Left renal cortex interstitium (tissue), 4 donors: ENCODE measurements at regions not wholly inside any gene's neighbourhood (a gene's known extent, or its start where the extent isn't known, plus 50 kb on each side); places are given as distances from the start of the nearest gene placed in this dataset.

Experiments
- DNase-seq, 4 donors: peaks; one replicate each; pipeline ENCODE4 v3.0.0-alpha.2; 2013; ENCODE audit warnings: low read depth in 4 of 4, low spot score in 2 of 4, missing footprints in 1 of 4

DNA sequence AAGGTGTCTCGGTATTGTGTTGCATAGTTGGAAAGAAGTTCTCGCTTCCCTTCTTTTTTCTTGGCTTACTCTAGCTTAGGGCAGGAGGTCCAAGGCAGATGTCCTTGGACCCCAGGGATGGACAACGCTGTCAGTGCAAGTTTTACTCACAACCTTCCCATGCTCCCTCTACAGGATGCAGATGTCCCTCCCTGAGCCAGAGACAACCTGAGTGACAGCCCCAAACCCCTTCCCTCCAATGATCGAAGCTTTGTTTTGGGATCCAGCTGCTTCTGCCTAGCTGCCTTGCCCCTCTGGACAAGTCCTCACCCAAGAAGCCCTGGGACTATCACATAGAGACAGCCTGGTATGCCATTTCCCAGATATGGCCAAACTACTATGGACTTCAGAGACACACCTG lies 112.0 kb upstream of the RAP1B start:
- DNase-seq, result no peak

DNA sequence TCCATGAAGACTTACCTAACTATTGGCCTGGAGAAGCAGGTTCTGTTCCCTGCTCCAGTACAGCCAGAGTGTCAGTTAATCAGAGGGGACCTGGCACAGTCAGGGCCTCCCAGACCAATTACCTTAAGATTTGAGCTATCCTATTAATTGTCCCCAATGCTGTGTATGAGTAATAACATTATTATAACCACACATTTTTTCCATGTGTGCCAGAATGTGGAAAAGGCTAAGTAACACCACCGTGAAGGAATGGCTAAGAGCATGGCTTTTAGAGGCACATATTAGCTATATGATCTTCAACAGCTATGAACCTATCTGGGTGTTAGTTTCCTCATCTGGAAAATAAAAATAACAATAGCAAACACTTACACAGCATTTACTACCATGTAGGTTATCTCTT lies 111.1 kb upstream of the RAP1B start:
- DNase-seq, result no peak

DNA sequence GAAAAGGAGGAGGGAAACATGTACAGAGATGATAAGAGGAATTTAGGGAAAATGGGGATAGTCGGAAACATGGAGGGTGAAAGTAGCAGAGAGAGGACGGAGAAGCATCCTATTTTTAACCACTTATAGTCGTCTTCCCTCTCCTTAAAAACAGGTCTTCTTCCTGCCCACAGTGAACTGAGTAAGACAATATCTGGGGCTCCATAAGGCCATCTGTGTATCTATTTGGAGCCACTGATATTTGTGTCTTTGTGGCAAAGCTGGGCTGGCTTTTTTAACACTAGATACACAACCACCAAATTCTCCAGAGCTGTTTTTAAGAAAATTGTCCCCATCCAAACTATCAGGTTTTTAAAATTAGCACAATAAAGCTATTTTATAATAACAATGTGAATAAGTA lies 109.5 kb upstream of the RAP1B start:
- no peak for DNase-seq

DNA sequence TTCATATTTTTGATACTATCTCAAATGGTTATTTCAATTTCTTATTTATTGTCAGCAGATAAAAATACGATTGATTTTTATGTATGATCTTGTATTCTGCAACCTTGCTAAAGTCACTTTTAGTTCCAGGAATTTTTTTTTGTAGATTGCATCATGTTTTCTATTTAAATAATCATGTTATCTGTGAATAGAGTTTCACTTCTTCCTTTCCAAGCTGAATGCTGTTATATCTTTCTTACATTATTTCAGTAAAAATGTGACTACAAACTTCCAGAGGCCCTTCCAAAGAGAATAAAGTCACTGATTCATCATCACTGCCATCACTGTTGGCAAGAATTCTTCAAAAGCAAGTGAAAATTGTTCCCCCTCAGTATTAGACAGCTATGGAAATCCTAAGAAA lies 104.7 kb upstream of the RAP1B start:
- no peak for DNase-seq

DNA sequence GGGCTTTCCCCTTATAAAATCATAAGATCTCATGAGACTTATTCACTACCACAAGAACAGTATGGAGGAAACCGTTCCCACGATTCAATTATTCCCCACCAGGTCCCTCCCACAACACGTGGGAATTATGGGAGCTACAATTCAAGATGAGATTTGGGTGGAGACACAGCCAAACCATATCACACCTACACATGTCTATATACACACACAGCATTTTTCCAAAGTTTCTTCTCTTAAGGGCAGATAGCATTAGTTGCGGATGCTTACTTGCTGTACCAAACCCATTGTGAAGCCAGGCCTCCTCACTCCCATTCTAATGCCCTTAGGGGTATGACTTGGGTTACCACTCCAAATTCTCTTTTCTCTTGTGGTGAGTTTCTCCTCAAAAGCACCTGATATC lies 104.1 kb upstream of the RAP1B start:
- no peak for DNase-seq

DNA sequence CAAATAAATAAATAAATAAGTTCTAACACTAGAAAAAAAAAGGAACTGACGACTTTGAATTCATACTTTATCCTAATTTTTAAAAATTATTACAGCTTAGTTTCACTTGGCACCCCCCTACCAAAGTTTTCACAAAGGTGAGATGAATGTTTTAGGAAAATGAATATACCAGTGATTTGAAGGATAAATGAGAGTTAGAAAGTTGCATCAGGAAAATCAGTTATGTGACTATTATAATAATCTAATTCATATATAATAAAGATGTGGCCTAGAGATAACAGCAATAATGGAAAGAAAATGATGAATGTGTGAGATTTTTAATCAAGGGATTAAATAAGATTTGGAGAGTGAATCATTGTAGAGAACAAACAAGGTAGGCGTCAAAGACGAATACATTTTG lies 103.0 kb upstream of the RAP1B start:
- DNase-seq, result no peak

DNA sequence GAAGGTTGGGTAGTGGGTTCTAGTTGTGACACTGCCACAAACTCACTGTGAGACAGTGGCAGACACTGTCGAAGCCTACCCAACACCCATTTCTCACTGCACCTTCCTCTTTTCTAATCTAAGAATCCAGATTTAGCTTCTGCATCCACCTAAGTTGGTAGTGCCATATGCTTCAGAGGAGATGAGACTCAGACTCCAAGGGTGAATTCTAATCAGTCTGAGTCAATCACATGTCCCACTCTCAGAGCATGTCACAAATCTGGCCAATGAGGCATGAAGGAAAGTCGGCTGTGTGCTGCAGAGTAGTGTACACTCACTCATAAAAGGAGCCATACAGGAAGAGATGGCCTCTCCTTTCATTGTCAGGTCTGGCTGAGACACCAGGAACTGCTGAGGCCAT lies 102.1 kb upstream of the RAP1B start:
- DNase-seq, result no peak

DNA sequence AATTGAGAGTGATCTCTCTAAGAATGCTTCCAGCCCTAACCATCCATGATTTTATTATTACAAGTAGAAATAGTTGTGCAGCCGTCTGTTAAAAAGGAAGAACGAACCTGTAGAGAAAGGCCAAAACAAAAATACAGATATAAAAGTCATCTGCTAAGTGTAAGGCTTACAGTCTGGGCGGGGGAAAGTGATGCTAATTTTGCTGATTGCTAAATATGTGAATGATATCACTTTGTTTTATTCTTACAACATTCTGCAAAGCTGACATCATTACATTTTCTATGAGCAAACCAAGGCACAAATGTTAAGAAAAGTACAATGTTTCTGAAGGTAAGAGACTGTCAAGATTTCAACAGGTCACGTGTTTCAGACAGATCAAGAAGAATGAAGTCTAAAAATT lies 101.5 kb upstream of the RAP1B start:
- DNase-seq, result no peak

DNA sequence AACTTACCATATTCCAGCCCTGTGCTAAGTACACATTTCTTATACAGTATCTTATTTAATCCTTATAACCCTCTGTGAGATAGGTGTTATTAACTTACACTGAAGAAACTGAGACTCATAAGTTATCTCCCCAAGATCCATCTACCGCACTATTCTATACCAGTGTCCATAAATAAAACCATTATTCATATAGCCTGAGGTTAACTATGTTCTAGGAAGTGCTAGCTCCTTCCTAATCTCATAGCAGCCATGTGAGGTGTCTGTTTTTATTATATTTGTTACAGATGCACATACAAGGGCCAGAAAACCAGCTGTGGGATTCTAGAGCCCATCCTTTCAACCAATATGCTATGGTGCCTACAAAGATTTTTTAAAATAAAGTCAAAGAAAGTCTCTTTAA lies 100.3 kb upstream of the RAP1B start:
- no peak for DNase-seq

DNA sequence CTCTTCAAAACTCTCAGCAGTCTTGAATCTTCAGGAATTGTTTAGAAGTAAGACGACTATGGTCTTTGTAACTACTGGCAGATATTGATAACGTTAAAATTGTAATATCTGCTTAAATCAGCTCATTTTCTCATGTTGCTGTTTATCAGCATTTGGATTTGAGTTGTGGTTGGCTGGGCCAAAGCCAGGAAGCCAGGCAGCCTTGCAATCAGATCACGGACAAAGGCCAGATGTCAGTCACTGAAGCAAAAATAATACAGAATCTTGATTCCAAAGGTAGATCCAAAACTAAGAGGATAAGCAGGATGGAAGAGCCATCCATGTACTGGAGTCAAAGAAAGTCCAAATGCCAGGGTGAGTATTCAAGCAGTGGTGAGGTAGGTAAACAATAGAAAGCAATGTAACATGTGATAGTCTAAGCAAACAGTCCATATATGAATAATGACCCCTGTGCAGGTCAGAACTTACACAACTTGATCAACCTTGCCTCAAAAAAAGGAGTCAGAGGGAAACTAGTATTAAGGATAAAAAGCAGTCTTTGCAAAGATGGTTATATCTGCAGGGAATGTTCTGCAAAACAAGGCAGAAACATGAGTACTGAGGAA lies 95.8 kb upstream of the RAP1B start:
- no peak for DNase-seq

DNA sequence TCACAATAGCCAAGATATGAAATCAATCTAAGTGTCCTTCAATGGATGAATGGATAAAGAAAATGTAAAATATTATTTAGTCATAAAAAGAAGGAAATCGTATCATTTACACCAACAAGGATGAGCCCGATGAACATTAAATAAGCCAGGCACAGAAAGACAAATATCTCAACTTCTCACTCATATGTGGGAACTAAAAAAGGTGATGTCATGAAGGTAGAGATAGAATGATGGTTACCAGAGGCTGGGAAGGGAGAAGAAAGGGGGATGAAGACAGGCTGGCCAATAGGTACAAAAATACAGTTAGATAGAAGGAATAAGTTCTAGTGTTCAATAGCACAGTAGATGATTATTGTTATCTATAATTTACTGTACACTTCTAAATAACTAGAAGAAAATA lies 94.9 kb upstream of the RAP1B start:
- no peak for DNase-seq

DNA sequence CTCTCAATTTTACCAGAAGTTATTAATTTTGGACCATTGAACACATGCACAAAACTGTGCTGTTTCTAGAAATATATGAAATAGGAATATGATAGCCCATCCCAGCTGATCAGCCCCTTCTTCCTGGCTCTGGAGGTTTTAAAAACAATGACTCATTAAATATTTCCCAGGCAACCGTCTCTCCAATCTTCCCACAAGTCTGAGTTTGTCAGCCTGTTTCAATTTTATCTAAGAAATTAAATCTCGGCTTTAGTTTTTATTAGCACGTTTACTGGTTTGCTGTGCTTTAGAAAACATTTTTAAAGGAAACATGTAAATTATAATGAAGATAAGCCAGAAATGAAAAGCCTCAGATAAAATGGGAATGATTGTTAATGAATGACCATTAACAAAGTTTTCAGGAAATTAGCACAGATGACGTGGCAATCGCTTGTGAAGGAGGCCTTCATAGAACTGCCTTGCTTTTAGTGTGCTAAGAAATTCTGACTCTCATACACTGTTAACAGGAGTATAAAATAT lies 89.3 kb upstream of the RAP1B start:
- DNase-seq, result no peak

DNA sequence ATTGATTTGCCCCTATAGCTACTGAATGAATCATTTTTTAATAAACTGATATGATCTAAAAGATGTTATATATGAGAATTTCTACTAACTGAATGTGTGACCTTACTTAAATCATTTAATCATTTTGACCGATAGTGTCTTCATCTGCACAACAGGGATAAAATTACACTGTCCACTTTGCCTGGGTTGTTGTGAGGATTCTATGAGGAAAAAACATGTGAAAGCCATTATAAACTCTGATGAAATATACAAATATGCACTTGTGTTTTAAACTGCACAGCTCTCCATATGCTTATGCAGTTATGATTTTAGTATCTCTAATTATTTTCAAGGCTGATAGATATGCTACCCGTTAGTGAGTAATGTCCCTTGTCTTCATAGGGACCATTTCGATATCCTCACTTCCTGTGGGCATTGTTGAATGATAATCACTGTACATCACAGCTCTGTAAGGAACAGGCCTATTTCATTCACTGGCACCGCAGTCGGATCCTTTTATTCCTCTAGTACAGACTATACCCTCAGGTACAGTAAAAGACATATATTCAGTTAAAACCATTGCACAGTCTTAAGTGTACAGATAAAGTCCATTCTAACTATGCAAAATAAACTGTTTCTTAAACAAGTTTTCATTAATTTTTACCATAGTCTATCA lies 88.7 kb upstream of the RAP1B start:
- no peak for DNase-seq

DNA sequence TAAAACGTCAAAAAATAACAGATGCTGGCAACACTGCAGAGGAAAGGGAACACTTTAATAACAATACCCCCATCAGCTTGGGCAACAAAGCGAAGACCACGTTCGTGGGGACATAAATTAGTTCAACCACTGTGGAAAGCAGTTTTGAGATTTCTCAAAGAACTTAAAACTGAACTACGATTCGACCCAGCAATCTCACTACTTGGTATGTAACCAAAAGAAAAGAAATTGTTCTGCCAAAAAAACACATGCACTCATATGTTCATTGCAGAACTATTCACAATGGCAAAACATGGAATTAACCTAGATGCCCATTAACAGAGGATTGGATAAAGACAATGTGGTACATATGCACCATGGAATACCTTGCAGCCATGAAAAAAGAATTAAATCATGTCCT lies 81.2 kb upstream of the RAP1B start:
- no peak for DNase-seq

DNA sequence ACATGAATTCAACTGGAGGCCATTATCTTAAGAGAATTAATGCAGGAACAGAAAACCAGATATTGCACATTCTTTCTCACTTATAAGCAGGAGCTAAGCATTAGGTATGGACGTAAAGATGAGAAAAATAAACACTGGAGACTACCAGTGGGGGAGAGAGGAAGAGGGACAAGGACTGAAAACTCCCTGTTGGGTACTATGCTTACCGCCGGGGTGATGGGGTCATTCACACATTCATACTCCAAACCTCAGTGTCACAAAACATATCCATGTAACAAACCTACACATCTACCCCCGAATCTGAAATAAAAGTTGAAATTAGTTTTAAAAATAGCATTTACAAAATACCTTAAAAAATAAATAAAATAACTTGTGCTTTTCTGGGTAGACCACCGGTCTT lies 80.8 kb upstream of the RAP1B start:
- no peak for DNase-seq

DNA sequence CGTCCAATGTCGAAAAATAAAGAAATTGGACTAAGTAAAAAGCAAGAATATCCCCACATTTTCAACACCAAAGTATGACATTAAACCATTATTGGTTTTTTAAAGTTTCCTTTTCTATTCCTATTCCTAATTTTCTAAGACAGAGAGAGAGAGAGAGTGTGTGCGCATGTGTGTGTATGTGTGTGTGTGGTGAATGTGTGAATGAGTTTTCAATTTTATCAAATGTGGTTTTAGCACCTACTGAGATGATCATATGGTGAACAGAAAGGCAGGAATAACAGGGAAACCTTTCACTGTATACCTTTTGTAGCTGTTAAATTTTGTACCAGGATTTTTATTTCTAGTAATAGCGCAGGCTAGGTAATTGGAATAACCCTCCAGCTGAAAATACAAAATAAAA lies 80.4 kb upstream of the RAP1B start:
- no peak for DNase-seq

DNA sequence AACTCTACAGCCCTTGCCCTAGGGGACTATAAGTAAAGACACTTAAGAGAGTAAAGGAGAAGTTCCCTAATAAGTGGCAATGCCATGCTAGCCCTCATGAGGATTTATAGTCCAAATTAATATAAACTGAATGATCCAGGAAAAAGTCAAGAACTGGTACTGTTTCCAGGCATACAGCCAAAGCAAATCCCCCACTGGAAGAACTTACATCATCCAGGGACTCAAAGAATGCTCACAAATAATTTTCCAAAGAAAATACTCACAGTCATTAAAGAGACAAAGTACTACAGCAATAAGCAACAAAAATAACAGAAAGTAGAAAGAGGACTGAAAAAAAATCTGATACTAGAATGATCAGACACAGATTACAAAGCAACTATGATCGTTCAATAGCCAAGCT lies 79.7 kb upstream of the RAP1B start:
- DNase-seq, result peak in 1 of 4 donors; percentile 4

DNA sequence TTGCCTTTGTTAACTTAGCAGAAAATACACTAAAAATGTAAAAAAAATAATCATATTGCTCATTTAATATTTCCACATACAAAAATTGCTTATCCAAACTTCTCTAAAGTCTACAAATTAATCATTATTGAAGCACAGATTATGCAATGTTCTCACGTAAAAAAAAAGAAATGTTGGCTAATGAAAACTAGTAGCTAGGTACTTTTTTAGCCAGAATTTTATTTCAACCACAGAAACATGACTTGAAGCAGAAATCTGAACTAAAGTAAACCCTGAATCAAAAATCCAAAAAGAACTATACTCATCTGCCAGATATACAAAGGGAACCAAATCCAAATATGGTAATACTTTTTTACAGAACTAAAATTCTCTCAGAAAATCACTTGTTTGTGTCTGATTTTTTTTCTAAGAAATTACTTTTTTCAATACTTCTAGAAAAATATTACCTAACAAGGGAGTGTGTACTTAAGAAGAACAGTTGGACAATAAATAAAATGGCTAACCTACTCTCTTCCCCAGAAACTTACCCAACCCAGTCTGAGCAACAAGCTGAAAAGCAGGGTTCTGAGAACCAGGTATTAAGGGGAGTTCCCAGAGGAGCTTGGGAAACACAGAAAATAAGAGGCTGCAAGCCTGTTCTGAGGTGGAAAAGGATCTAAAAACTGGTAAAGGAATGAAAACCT lies 78.4 kb upstream of the RAP1B start:
- DNase-seq, result no peak

DNA sequence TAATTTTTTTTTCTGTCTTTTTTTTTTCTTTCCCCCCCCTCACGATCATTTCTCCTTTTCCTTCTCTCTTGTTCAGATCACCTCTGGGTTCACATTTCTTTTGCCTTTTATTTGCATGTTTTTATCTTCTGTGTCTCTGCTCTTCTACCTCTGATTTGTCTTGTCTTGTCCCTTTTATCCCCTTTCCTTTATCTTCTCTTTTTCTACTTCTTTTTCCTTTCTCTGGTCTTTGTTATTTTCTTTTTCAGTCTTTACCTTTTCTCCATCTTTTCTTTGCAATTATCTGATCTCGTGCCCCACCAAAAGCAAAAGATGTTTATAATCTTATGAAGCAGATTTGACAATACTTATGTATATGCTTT lies 77.8 kb upstream of the RAP1B start:
- DNase-seq, result no peak

DNA sequence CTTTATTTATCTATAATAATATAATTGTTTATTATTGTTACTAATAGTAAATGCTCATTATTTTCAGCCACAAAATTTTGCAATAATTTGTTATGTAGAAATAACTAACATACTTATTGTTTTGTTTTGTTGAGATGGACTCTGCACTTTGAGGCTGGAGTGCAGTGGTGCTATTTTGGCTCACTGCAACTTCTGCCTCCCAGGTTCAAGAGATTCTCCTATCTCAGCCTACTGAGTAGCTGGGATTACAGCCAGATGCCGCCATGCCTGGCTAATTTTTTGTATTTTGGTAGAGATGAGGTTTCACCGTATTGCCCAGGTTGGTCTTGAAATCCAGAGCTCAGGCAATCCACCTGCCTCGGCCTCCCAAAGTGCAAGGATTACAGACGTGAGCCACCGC lies 76.6 kb upstream of the RAP1B start:
- DNase-seq, result no peak

DNA sequence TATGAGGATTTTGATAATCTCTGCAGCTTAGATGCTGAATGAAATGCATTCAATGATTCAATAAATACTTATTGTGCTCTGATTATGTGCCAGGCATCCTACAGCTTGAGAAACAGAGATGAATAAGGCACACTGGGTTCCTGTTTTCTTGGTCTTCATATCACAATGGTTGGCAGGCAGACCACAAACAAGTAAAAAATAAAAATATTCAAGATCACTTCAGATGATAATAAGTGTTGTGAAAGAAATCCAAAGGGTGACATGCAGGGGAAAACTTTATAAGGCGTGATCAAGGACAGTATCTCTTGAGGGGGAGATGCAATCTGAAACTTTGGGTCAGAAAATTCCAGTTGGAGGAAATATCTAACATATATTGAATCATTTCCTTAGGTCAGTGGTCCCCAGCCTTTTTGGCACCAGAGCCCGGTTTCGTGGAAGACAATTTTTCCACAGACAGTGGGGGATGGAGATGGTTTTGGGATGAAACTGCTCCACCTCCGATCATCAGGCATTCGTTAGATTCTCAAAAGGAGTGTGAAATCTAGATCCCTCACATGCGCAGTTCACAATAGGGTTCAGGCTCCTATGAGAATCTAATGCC lies 73.7 kb upstream of the RAP1B start:
- DNase-seq, result no peak

DNA sequence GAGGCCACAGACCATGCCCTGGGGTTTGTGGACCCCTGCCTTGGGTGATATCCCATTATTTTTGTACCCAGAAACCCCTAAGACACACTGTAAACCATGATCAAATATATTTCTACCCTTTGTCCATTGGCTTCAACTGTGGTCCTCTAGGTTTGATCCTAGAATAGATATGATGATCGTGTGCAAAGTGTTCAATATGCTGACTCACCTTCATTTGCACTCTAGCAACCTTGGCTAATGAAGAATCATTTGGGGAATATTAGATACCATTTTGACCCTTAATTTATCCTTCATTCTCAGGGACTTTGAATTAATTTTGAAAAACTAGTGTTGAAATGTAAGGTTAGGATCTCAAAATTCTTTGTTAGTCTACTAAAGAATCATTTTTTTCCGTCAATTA lies 73.1 kb upstream of the RAP1B start:
- no peak for DNase-seq
